MM.1S (cell line): ENCODE measurements at regions not wholly inside any gene's neighbourhood (a gene's known extent, or its start where the extent isn't known, plus 50 kb on each side); places are given as distances from the start of the nearest gene placed in this dataset.

Experiments
- EZH2 ChIP-seq: fragments of 300-600 bp; sonication (generic); optimal IDR thresholded peaks from 2 replicates; pipeline ENCODE3; 2017; ENCODE audit warnings: low read depth, mild to moderate bottlenecking, antibody characterized with exemption, low read length, mixed read lengths
- EZH2phosphoT487 ChIP-seq: fragments of 300-600 bp; sonication (generic); IDR thresholded peaks from 2 replicates; pipeline ENCODE4 v1.6.1; 2018; ENCODE audit warnings: antibody characterized with exemption, low read length
- TF ChIP-seq, protein P1 (sequence below): fragments of 300-600 bp; sonication (generic); IDR thresholded peaks from 2 replicates; pipeline ENCODE4 v1.5.1; 2016; ENCODE audit warnings: antibody characterized with exemption, low read length, mixed read lengths

- TF ChIP-seq EZH2: no peak
- TF ChIP-seq, protein P1, sequence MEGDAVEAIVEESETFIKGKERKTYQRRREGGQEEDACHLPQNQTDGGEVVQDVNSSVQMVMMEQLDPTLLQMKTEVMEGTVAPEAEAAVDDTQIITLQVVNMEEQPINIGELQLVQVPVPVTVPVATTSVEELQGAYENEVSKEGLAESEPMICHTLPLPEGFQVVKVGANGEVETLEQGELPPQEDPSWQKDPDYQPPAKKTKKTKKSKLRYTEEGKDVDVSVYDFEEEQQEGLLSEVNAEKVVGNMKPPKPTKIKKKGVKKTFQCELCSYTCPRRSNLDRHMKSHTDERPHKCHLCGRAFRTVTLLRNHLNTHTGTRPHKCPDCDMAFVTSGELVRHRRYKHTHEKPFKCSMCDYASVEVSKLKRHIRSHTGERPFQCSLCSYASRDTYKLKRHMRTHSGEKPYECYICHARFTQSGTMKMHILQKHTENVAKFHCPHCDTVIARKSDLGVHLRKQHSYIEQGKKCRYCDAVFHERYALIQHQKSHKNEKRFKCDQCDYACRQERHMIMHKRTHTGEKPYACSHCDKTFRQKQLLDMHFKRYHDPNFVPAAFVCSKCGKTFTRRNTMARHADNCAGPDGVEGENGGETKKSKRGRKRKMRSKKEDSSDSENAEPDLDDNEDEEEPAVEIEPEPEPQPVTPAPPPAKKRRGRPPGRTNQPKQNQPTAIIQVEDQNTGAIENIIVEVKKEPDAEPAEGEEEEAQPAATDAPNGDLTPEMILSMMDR: no peak
- no peak for TF ChIP-seq EZH2phosphoT487
These were observed 556.4 kb downstream of the TUSC1 start for GRCh38 chr9:25121811-25122210.
